ENCODE measurements at regions not wholly inside any gene's neighbourhood (a gene's known extent, or its start where the extent isn't known, plus 50 kb on each side); places are given as distances from the start of the nearest gene placed in this dataset.

DNA sequence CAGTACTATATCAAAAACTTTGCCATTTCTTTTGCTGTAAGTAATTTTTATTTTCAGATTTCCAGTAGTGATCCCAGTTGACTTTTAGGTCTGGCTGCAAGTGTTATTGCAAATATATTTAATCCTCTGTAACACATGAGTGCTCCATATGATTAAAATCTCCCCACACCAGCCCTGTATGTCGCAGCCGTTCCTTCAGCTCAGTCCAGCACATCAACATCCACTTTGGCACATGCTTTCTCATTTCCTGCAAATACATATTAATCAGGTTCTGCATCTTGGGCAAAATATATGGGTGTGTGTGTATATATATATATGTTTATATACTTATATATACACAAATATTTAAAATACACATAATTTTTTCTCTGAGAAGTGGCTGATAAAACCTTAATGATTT is 919.5 kb downstream of the JRKL start:
- Histone ChIP-seq H3K27ac (no peak overlapping the region), H3K36me3 (no peaks in the 10 kb centered on the region), H3K4me3 (no peak overlapping the region), H3K9me3 (no peaks in the 10 kb centered on the region), H3K27me3 (no peaks in the 10 kb centered on the region), H3K4me1 (no peaks in the 10 kb centered on the region)
- no peak for DNase-seq
- WGBS, 2 donors = 61 to 65% methylated on average over 2 of the region's 2 CpGs
- intact Hi-C loops (cut with DNase I) = no loop called here
- TF ChIP-seq, protein P1, sequence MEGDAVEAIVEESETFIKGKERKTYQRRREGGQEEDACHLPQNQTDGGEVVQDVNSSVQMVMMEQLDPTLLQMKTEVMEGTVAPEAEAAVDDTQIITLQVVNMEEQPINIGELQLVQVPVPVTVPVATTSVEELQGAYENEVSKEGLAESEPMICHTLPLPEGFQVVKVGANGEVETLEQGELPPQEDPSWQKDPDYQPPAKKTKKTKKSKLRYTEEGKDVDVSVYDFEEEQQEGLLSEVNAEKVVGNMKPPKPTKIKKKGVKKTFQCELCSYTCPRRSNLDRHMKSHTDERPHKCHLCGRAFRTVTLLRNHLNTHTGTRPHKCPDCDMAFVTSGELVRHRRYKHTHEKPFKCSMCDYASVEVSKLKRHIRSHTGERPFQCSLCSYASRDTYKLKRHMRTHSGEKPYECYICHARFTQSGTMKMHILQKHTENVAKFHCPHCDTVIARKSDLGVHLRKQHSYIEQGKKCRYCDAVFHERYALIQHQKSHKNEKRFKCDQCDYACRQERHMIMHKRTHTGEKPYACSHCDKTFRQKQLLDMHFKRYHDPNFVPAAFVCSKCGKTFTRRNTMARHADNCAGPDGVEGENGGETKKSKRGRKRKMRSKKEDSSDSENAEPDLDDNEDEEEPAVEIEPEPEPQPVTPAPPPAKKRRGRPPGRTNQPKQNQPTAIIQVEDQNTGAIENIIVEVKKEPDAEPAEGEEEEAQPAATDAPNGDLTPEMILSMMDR (IDR thresholded peaks at IDR 0.05) = no peak
- no peak for TF ChIP-seq POLR2A (IDR thresholded peaks at IDR 0.05)

DNA sequence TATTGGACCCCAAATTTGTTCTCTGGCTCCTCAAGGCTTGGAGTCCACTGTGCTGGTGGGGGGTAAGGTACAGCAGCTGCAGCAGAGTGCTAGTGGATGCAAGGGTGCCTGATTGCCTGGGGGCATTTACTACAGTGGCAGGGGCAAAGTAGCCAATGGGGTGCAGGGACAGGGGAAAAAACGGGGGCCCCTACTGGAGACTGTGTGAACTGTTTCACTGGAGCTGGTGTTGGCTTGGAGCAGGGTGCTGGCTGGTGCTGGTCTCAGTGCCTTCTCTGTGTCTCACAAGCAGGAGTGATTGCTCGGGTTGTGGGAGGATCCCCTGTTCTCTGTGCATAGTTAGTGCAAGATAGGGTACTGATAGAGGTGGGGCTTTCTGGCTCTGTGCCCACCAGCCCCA is 935.9 kb downstream of the JRKL start:
- H3K4me1 ChIP-seq = no peaks in the 10 kb centered on the region
- TF ChIP-seq POLR2A (IDR thresholded peaks at IDR 0.05) = no peak
- TF ChIP-seq, protein P1 (IDR thresholded peaks at IDR 0.05) = no peak
- DNase-seq = no peak
- no peaks in the 10 kb centered on the region for H3K27me3 ChIP-seq
- H3K27ac ChIP-seq = no peak overlapping the region
- no peak overlapping the region for H3K4me3 ChIP-seq
- intact Hi-C loops (cut with DNase I) = no loop called here
- no peaks in the 10 kb centered on the region for H3K36me3 ChIP-seq
- H3K9me3 ChIP-seq = peaks cover 0 to 18% (median 0%) of the 10 kb centered on the region in 3 donors
- WGBS, 2 donors = 20 to 61% methylated on average over 1 to 2 of the region's 2 CpGs

DNA sequence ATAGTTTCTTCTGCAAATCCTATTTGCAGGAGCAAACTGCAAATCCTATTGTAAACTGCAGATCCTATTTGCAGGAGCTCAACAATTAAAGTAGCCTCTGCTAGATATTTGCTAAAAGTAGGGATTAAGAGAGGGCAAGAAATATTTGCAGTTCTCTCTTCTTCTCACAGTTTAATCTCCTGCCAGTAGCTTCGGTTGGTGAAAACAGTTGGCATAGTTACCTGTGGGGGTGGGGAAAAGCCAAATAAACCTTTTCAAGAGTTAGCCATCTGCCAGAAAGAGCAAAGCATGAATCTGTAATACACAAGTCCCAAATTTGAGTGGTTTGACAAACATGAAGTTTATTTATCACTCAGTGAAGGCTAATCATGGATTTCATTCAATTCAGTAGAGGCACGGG is 942.5 kb downstream of the JRKL start:
- no peak for TF ChIP-seq POLR2A (IDR thresholded peaks at IDR 0.05)
- TF ChIP-seq, protein P1 (IDR thresholded peaks at IDR 0.05) = no peak
- H3K4me3 ChIP-seq = no peak overlapping the region
- no peak for DNase-seq
- H3K27ac ChIP-seq = no peak overlapping the region
- no peaks in the 10 kb centered on the region for H3K27me3 ChIP-seq
- H3K4me1 ChIP-seq = no peaks in the 10 kb centered on the region
- 23 to 31% methylated on average over 2 of the region's 2 CpGs for WGBS, 2 donors
- H3K36me3 ChIP-seq = no peaks in the 10 kb centered on the region
- peaks cover 0 to under 1% (median 0%) of the 10 kb centered on the region in 3 donors for H3K9me3 ChIP-seq
- intact Hi-C loops (cut with DNase I) = no loop called here

DNA sequence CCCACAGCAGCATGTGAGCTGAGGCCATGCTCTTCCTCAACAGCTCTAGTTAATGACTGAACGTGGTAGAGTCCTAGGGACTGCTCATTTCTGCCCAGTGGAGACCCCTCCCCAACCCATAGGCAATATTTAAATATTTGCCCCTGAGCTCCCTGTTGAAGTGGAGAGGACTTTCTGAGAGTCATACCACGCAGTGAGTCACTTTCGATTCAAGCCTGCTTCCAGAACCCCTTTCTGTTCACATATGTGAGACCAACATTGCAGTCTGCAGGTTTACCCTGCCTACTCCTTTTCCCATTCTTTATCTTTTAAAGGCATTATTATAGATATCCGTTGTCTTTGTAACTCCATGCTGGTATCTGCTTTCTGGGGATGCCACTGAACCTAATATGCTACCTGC is 946.3 kb downstream of the JRKL start:
- Histone ChIP-seq H3K27ac (no peak overlapping the region), H3K27me3 (no peaks in the 10 kb centered on the region), H3K4me1 (no peaks in the 10 kb centered on the region), H3K4me3 (no peak overlapping the region), H3K36me3 (no peaks in the 10 kb centered on the region), H3K9me3 (no peaks in the 10 kb centered on the region)
- WGBS, 2 donors = 60 to 69% methylated on average over 4 of the region's 4 CpGs
- TF ChIP-seq, protein P1 (IDR thresholded peaks at IDR 0.05) = no peak
- TF ChIP-seq POLR2A (IDR thresholded peaks at IDR 0.05) = no peak
- DNase-seq = no peak
- intact Hi-C loops (cut with DNase I) = no loop called here

DNA sequence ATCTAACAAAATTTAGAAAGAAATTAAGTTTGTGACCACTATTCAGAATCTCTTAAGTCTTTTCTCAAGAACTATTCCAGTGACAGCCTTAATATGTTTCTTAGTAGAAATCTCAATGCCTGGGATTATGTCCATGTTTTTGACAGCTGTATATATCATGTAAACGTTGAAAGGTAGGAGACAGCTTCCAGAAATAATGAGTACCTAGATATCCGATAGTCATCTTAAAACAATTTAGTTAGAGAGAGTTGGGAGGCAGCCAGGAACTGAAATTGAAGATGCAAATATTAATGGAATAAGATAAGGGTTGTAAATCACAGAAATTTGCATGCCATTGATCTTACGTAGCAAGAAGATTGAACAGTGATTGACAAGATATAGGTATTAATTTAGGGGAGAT is 955.2 kb downstream of the JRKL start:
- DNase-seq = no peak
- Histone ChIP-seq H3K4me1 (no peaks in the 10 kb centered on the region), H3K36me3 (no peaks in the 10 kb centered on the region), H3K27me3 (no peaks in the 10 kb centered on the region), H3K4me3 (no peak overlapping the region), H3K9me3 (no peaks in the 10 kb centered on the region), H3K27ac (no peak overlapping the region)
- no peak for TF ChIP-seq POLR2A (IDR thresholded peaks at IDR 0.05)
- TF ChIP-seq, protein P1 (IDR thresholded peaks at IDR 0.05) = no peak
- WGBS, 2 donors = 60 to 62% methylated on average over 3 of the region's 3 CpGs
- intact Hi-C loops (cut with DNase I) = no loop called here

Measured in esophagus squamous epithelium (tissue), 5 donors.